Trophoblast cell (in vitro differentiated cells and primary cell): ENCODE measurements at regions not wholly inside any gene's neighbourhood (a gene's known extent, or its start where the extent isn't known, plus 50 kb on each side); places are given as distances from the start of the nearest gene placed in this dataset.
A peak's percentile ranks its signal among the peaks of the same experiment; 100 is the strongest.

Experiments
- DNase-seq, 2 donors: peaks; one replicate each; pipeline ENCODE4 v3.0.0-alpha.2; 2016
- H2AFZ ChIP-seq: 2 replicates; pipeline ENCODE4 v1.6.1; 2013; ENCODE audit warnings: low read length, moderate library complexity, mild to moderate bottlenecking; ENCODE audit not compliant: insufficient read depth, poor library complexity
- H2AK5ac ChIP-seq: 2 replicates; pipeline ENCODE4 v1.6.1; 2013; ENCODE audit warnings: mild to moderate bottlenecking, low read length
- H2BK120ac ChIP-seq: 2 replicates; pipeline ENCODE4 v1.6.1; 2013; ENCODE audit warnings: low read length, mild to moderate bottlenecking, moderate library complexity; ENCODE audit not compliant: insufficient read depth, poor library complexity
- H2BK12ac ChIP-seq: 2 replicates; pipeline ENCODE4 v1.6.1; 2013; ENCODE audit warnings: mild to moderate bottlenecking, low read length, moderate library complexity
- H2BK5ac ChIP-seq: 2 replicates; pipeline ENCODE4 v1.6.1; 2013; ENCODE audit warnings: low read length, low read depth, moderate library complexity, mild to moderate bottlenecking; ENCODE audit not compliant: poor library complexity
- H3K14ac ChIP-seq: 2 replicates; pipeline ENCODE4 v1.6.1; 2013; ENCODE audit warnings: mild to moderate bottlenecking, low read length
- H3K18ac ChIP-seq: 2 replicates; pipeline ENCODE4 v1.6.1; 2013; ENCODE audit warnings: mild to moderate bottlenecking, low read length
- H3K23ac ChIP-seq: 2 replicates; pipeline ENCODE4 v1.6.1; 2013; ENCODE audit warnings: low read length
- H3K27ac ChIP-seq: 2 replicates; pipeline ENCODE4 v1.5.1; 2013; ENCODE audit warnings: low read depth, mild to moderate bottlenecking, inconsistent platforms, low read length, moderate library complexity
- H3K27me3 ChIP-seq: 2 replicates; pipeline ENCODE4 v1.6.1; 2013; ENCODE audit warnings: inconsistent platforms, mild to moderate bottlenecking, low read length, moderate library complexity; ENCODE audit not compliant: insufficient read depth
- H3K36me3 ChIP-seq, 2 experiments: 1 replicate in 1 of 2; 2 replicates in 1 of 2; pipeline ENCODE4 v1.6.1; 2013; ENCODE audit warnings: low read length in 2 of 2, mild to moderate bottlenecking in 2 of 2, moderate library complexity in 1 of 2; ENCODE audit not compliant: insufficient read depth in 2 of 2, control insufficient read depth in 1 of 2
- H3K4ac ChIP-seq: 2 replicates; pipeline ENCODE4 v1.6.1; 2013; ENCODE audit warnings: low read depth, mild to moderate bottlenecking, low read length, moderate library complexity
- H3K4me1 ChIP-seq, 2 experiments: 1 replicate in 1 of 2; 2 replicates in 1 of 2; pipeline ENCODE4 v1.6.1; 2013; ENCODE audit warnings: low read length in 2 of 2, mild to moderate bottlenecking in 2 of 2, moderate library complexity in 1 of 2; ENCODE audit not compliant: insufficient read depth in 2 of 2, control insufficient read depth in 1 of 2
- H3K4me2 ChIP-seq: 2 replicates; pipeline ENCODE4 v1.6.1; 2013; ENCODE audit warnings: inconsistent platforms, mild to moderate bottlenecking, low read length, moderate library complexity
- H3K4me3 ChIP-seq: 2 replicates; pipeline ENCODE4 v1.5.1; 2013; ENCODE audit warnings: mild to moderate bottlenecking, low read depth, low read length, inconsistent platforms
- H3K79me1 ChIP-seq: one replicate; pipeline ENCODE4 v1.6.1; 2013; ENCODE audit warnings: low read length
- H3K79me2 ChIP-seq: 2 replicates; pipeline ENCODE4 v1.6.1; 2013; ENCODE audit warnings: low read length, mild to moderate bottlenecking; ENCODE audit not compliant: control insufficient read depth, insufficient read depth, poor library complexity
- H3K9ac ChIP-seq: 2 replicates; pipeline ENCODE4 v1.6.1; 2013; ENCODE audit warnings: mild to moderate bottlenecking, low read length
- H3K9me3 ChIP-seq: 2 replicates; pipeline ENCODE4 v1.6.1; 2013; ENCODE audit warnings: low read depth, mild to moderate bottlenecking, control low read depth, inconsistent platforms, low read length; ENCODE audit not compliant: insufficient read depth
- H4K12ac ChIP-seq: 2 replicates; pipeline ENCODE4 v1.6.1; 2013; ENCODE audit warnings: low read depth, mild to moderate bottlenecking, low read length, moderate library complexity
- H4K8ac ChIP-seq: 2 replicates; pipeline ENCODE4 v1.6.1; 2013; ENCODE audit warnings: low read depth, mild to moderate bottlenecking, low read length, moderate library complexity
- H4K91ac ChIP-seq: one replicate; pipeline ENCODE4 v1.6.1; 2013; ENCODE audit warnings: low read depth, mild to moderate bottlenecking, low read length, moderate library complexity
- WGBS: extraction: QIAGEN DNeasy Blood & Tissue Kit; methylation state at CpG from one replicate; pipeline ENCODE4 v1.1.7; 2013; ENCODE audit warnings: missing lambda C conversion rate; ENCODE audit not compliant: insufficient read length, insufficient coverage; ENCODE audit errors: extremely low coverage; 5-methylcytosine and 5-hydroxymethylcytosine counted together

- no CpG with 5 or more reads among the region's 4 CpGs for WGBS
- H3K18ac ChIP-seq = no peak overlapping the region
- H4K12ac ChIP-seq = no peak overlapping the region
- peaks cover 2 to 6% of the 10 kb centered on the region in 2 experiments for H3K4me1 ChIP-seq
- no peak overlapping the region for H3K14ac ChIP-seq
- no peaks in the 10 kb centered on the region for H3K36me3 ChIP-seq
- no peaks in the 10 kb centered on the region for H3K9me3 ChIP-seq
- H3K79me2 ChIP-seq = no peaks in the 10 kb centered on the region
- no peaks in the 10 kb centered on the region for H3K27me3 ChIP-seq
- no peak overlapping the region for H3K4ac ChIP-seq
- H3K23ac ChIP-seq = no peak overlapping the region
- no peak overlapping the region for H3K9ac ChIP-seq
- no peak overlapping the region for H3K4me3 ChIP-seq
- no peak overlapping the region for H3K4me2 ChIP-seq
- DNase-seq = peak; percentile 40 to 69
- no peak overlapping the region for H4K8ac ChIP-seq
- no peak overlapping the region for H2BK12ac ChIP-seq
- H4K91ac ChIP-seq = no peak overlapping the region
- H3K27ac ChIP-seq = peak overlapping the region; percentile 19
- H2AK5ac ChIP-seq = no peak overlapping the region
- H3K79me1 ChIP-seq = peaks cover 4% of the 10 kb centered on the region
- H2BK5ac ChIP-seq = no peak overlapping the region
- no peak overlapping the region for H2BK120ac ChIP-seq
- no peak overlapping the region for H2AFZ ChIP-seq
Observed at GRCh38 chr18:6614952-6615351, 114.6 kb upstream of the ARHGAP28 start.

GRCh38 chr18:6616981-6617380 lies 112.5 kb upstream of the ARHGAP28 start:
- no CpG with 5 or more reads among the region's 4 CpGs for whole genome bisulfite sequencing
- Histone ChIP-seq H3K79me2 (no peaks in the 10 kb centered on the region), H4K8ac (no peak overlapping the region), H3K4me1 (peaks cover 2 to 6% of the 10 kb centered on the region in 2 experiments), H2BK5ac (no peak overlapping the region), H4K91ac (no peak overlapping the region), H3K27ac (no peak overlapping the region), H2AK5ac (no peak overlapping the region), H3K9me3 (no peaks in the 10 kb centered on the region), H2AFZ (no peak overlapping the region), H4K12ac (no peak overlapping the region), H3K4me2 (no peak overlapping the region), H3K9ac (no peak overlapping the region), H3K27me3 (no peaks in the 10 kb centered on the region), H3K14ac (no peak overlapping the region), H2BK12ac (no peak overlapping the region), H3K4me3 (no peak overlapping the region), H3K36me3 (no peaks in the 10 kb centered on the region), H3K18ac (no peak overlapping the region), H3K23ac (no peak overlapping the region), H3K79me1 (peaks cover 4% of the 10 kb centered on the region), H3K4ac (no peak overlapping the region), H2BK120ac (no peak overlapping the region)
- DNase-seq = no peak

DNA sequence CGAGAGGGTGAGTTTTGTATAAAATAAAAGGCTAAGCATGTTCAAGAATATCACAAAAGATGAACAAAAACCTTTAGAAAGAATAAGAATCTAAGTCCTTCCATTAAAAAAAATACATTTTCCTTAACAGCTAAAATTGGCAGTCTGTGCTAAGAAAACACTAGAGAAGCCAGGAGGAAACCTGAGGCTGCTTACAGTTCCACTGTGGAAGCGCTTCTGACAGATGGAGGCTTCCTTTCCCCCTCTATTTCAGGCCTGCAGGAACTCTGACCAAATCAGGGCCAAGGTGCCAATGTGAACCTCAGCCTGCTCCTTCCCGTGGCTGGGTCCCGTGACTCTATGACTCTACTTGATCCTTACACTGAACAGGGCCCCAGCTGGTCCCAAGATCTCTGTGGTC lies 108.1 kb upstream of the ARHGAP28 start:
- Histone ChIP-seq H4K12ac (no peak overlapping the region), H2BK120ac (no peak overlapping the region), H4K8ac (no peak overlapping the region), H3K4ac (no peak overlapping the region), H2AK5ac (no peak overlapping the region), H3K79me1 (no peaks in the 10 kb centered on the region), H2BK12ac (no peak overlapping the region), H2BK5ac (no peak overlapping the region), H3K79me2 (no peaks in the 10 kb centered on the region), H3K18ac (no peak overlapping the region), H3K4me3 (no peak overlapping the region), H3K9ac (no peak overlapping the region), H3K4me2 (no peak overlapping the region), H3K23ac (no peak overlapping the region), H3K36me3 (no peaks in the 10 kb centered on the region), H3K14ac (no peak overlapping the region), H3K27me3 (no peaks in the 10 kb centered on the region), H3K4me1 (peaks cover 0 to 3% of the 10 kb centered on the region in 2 experiments), H4K91ac (no peak overlapping the region), H3K9me3 (no peaks in the 10 kb centered on the region), H3K27ac (no peak overlapping the region), H2AFZ (no peak overlapping the region)
- no CpG with 5 or more reads among the region's 4 CpGs for WGBS
- DNase-seq = no peak

DNA sequence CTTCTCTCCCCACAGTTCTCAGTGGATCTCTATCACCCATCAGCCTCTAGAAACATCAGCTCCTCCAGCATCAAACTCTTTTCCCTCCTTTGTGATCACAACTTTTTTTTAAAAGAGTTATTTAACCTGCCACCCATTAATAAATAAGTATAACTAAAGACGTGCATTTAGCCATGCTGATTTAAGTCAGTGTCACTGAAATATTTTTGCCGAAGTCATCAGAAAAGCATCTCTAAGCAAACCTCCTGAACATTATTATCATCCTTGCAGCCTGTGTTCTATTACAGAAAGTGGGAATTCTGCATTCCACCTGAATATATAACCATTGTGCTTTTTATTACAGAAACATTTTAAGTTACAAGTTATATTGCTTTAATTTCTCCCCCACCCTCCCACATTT lies 106.2 kb upstream of the ARHGAP28 start:
- Histone ChIP-seq H3K23ac (no peak overlapping the region), H3K9me3 (no peaks in the 10 kb centered on the region), H4K8ac (no peak overlapping the region), H3K36me3 (no peaks in the 10 kb centered on the region), H2AK5ac (no peak overlapping the region), H2AFZ (no peak overlapping the region), H2BK5ac (no peak overlapping the region), H4K91ac (no peak overlapping the region), H3K4me2 (no peak overlapping the region), H3K4me3 (no peak overlapping the region), H3K18ac (no peak overlapping the region), H3K79me1 (no peaks in the 10 kb centered on the region), H3K4ac (no peak overlapping the region), H2BK12ac (no peak overlapping the region), H3K79me2 (no peaks in the 10 kb centered on the region), H2BK120ac (no peak overlapping the region), H3K27ac (no peak overlapping the region), H4K12ac (no peak overlapping the region), H3K14ac (no peak overlapping the region), H3K27me3 (no peaks in the 10 kb centered on the region), H3K9ac (no peak overlapping the region), H3K4me1 (peaks cover 0 to 3% of the 10 kb centered on the region in 2 experiments)
- no peak for DNase-seq
- no CpG with 5 or more reads among the region's 2 CpGs for WGBS
